ENCODE measurements at regions not wholly inside any gene's neighbourhood (a gene's known extent, or its start where the extent isn't known, plus 50 kb on each side); places are given as distances from the start of the nearest gene placed in this dataset.

- no peak overlapping the region for H3K4me3 Mint-ChIP-seq
- H3K27ac Mint-ChIP-seq: no peak overlapping the region
- no peaks in the 10 kb centered on the region for H3K27me3 Mint-ChIP-seq (ENCODE audit: insufficient read depth)
- no peaks in the 10 kb centered on the region for H3K4me1 ChIP-seq (ENCODE audit: control insufficient read depth, insufficient read depth, low read length)
- H3K27me3 ChIP-seq (ENCODE audit: control insufficient read depth, insufficient read depth, low read length, poor library complexity, severe bottlenecking): no peaks in the 10 kb centered on the region
- no peak for TF ChIP-seq CTCF (conservative IDR thresholded peaks at IDR 0.05)
- no peaks in the 10 kb centered on the region for H3K4me1 Mint-ChIP-seq
- no peak overlapping the region for H3K4me3 ChIP-seq (ENCODE audit: low read length)
- no peak overlapping the region for H3K27ac ChIP-seq (ENCODE audit: low read depth, low read length)
- no peak overlapping the region for H3K9ac ChIP-seq (ENCODE audit: extremely low read depth, low read length, poor library complexity, severe bottlenecking)
- H3K9me3 ChIP-seq (ENCODE audit: control insufficient read depth, low read length): peaks cover 29% of the 10 kb centered on the region
- H3K36me3 ChIP-seq (ENCODE audit: control insufficient read depth, insufficient read depth, low read length): no peaks in the 10 kb centered on the region
- H3K36me3 Mint-ChIP-seq (ENCODE audit: low read depth): no peaks in the 10 kb centered on the region
- WGBS, 2 experiments (ENCODE audit: insufficient coverage in 1 of 2, insufficient read length in 1 of 2): 95 to 97% methylated on average over 11 to 26 of the region's 26 CpGs
- peaks cover 25% of the 10 kb centered on the region for H3K9me3 Mint-ChIP-seq
- DNase-seq: no peak
These were observed 97.2 kb upstream of the ARHGEF7 start for GRCh38 chr13:111017755-111018459.

- 79% methylated on average over 2 to 3 of the region's 3 CpGs for WGBS, 2 experiments (ENCODE audit: insufficient coverage in 1 of 2, insufficient read length in 1 of 2)
- Histone ChIP-seq H3K4me1 (ENCODE audit: control insufficient read depth, insufficient read depth, low read length) (no peaks in the 10 kb centered on the region), H3K9me3 (ENCODE audit: control insufficient read depth, low read length) (no peaks in the 10 kb centered on the region), H3K27me3 (ENCODE audit: control insufficient read depth, insufficient read depth, low read length, poor library complexity, severe bottlenecking) (no peaks in the 10 kb centered on the region), H3K36me3 (ENCODE audit: control insufficient read depth, insufficient read depth, low read length) (no peaks in the 10 kb centered on the region), H3K4me3 (ENCODE audit: low read length) (no peak overlapping the region), H3K27ac (ENCODE audit: low read depth, low read length) (no peak overlapping the region), H3K9ac (ENCODE audit: extremely low read depth, low read length, poor library complexity, severe bottlenecking) (no peak overlapping the region)
- H3K27me3 Mint-ChIP-seq (ENCODE audit: insufficient read depth): no peaks in the 10 kb centered on the region
- no peak overlapping the region for H3K27ac Mint-ChIP-seq
- H3K4me3 Mint-ChIP-seq: no peak overlapping the region
- no peak for TF ChIP-seq CTCF (conservative IDR thresholded peaks at IDR 0.05)
- DNase-seq: no peak
- no peaks in the 10 kb centered on the region for H3K9me3 Mint-ChIP-seq
- H3K36me3 Mint-ChIP-seq (ENCODE audit: low read depth): no peaks in the 10 kb centered on the region
- no peaks in the 10 kb centered on the region for H3K4me1 Mint-ChIP-seq
These were observed 98.3 kb upstream of the ANKRD10 start for GRCh38 chr13:111013196-111013595.

GRCh38 chr13:111011899-111012298 is 97.0 kb upstream of the ANKRD10 start:
- no peaks in the 10 kb centered on the region for H3K4me1 ChIP-seq (ENCODE audit: control insufficient read depth, insufficient read depth, low read length)
- no peaks in the 10 kb centered on the region for H3K9me3 ChIP-seq (ENCODE audit: control insufficient read depth, low read length)
- no peaks in the 10 kb centered on the region for H3K36me3 ChIP-seq (ENCODE audit: control insufficient read depth, insufficient read depth, low read length)
- Mint-ChIP-seq H3K27me3 (ENCODE audit: insufficient read depth) (no peaks in the 10 kb centered on the region), H3K4me1 (peaks cover 3% of the 10 kb centered on the region), H3K36me3 (ENCODE audit: low read depth) (no peaks in the 10 kb centered on the region), H3K4me3 (no peak overlapping the region), H3K27ac (no peak overlapping the region), H3K9me3 (no peaks in the 10 kb centered on the region)
- H3K9ac ChIP-seq (ENCODE audit: extremely low read depth, low read length, poor library complexity, severe bottlenecking): no peak overlapping the region
- H3K4me3 ChIP-seq (ENCODE audit: low read length): no peak overlapping the region
- no peaks in the 10 kb centered on the region for H3K27me3 ChIP-seq (ENCODE audit: control insufficient read depth, insufficient read depth, low read length, poor library complexity, severe bottlenecking)
- WGBS, 2 experiments (ENCODE audit: insufficient coverage in 1 of 2, insufficient read length in 1 of 2): 71 to 85% methylated on average over 2 to 3 of the region's 3 CpGs
- no peak overlapping the region for H3K27ac ChIP-seq (ENCODE audit: low read depth, low read length)
- no peak for TF ChIP-seq CTCF (conservative IDR thresholded peaks at IDR 0.05)
- no peak for DNase-seq

Measured in endodermal cell (in vitro differentiated cells).